VCaP (cell line): ENCODE measurements at regions not wholly inside any gene's neighbourhood (a gene's known extent, or its start where the extent isn't known, plus 50 kb on each side); places are given as distances from the start of the nearest gene placed in this dataset.
A peak's percentile ranks its signal among the peaks of the same experiment; 100 is the strongest.

Experiments
- H3K27ac ChIP-seq: fragments of 450-650 bp; 2 replicates; pipeline ENCODE4 v1.5.1; 2017
- CTCF ChIP-seq: fragments of 450-650 bp; conservative IDR thresholded peaks from 2 replicates; pipeline ENCODE4 v1.5.1; 2017; ENCODE audit warnings: mild to moderate bottlenecking, moderate library complexity

GRCh38 chr2:180413336-180413735 is 406.2 kb upstream of the CWC22 start:
- H3K27ac ChIP-seq, result peak overlapping the region; percentile 76
- TF ChIP-seq CTCF, result no peak

- no peak for TF ChIP-seq CTCF
- peak overlapping the region; percentile 76 for H3K27ac ChIP-seq
Observed at GRCh38 chr2:180412219-180412618, 405.1 kb upstream of the CWC22 start.

GRCh38 chr2:180411661-180412060 is 404.6 kb upstream of the CWC22 start:
- H3K27ac ChIP-seq, result peak overlapping the region; percentile 76
- TF ChIP-seq CTCF, result no peak

GRCh38 chr2:180406687-180407086 is 399.6 kb upstream of the CWC22 start:
- H3K27ac ChIP-seq, result no peak overlapping the region
- TF ChIP-seq CTCF, result no peak

- no peak for TF ChIP-seq CTCF
- H3K27ac ChIP-seq, result no peak overlapping the region
Observed at GRCh38 chr2:180405520-180405919, 398.4 kb upstream of the CWC22 start.

- TF ChIP-seq CTCF, result no peak
- no peak overlapping the region for H3K27ac ChIP-seq
Observed at GRCh38 chr2:180394305-180394704, 387.2 kb upstream of the CWC22 start.

- H3K27ac ChIP-seq, result no peak overlapping the region
- TF ChIP-seq CTCF, result no peak
Observed at GRCh38 chr2:180385601-180386201, 378.6 kb upstream of the CWC22 start.
